Left lung (tissue), 4 donors: ENCODE measurements at regions not wholly inside any gene's neighbourhood (a gene's known extent, or its start where the extent isn't known, plus 50 kb on each side); places are given as distances from the start of the nearest gene placed in this dataset.

Source experiments
- ATAC-seq: fragments of 200-7000 bp; cut with Tn5 transposase; one replicate; pipeline ENCODE4 v1.9.1; 2020; ENCODE audit warnings: moderate library complexity
- DNase-seq, 4 donors: peaks; one replicate each; pipeline ENCODE4 v3.0.0-alpha.2; 2013 to 2020
- H3K27ac ChIP-seq, 2 donors: fragments of 200-600 bp; sonication (generic) in 1 of 2; one replicate each; pipeline versions ENCODE4 v1.5.0 to v1.8.0; 2020 to 2021
- H3K27me3 ChIP-seq, 2 donors: fragments of 200-600 bp; sonication (generic) in 1 of 2; one replicate each; pipeline versions ENCODE4 v1.5.0 to v1.8.0; 2020 to 2021
- H3K36me3 ChIP-seq, 2 donors: fragments of 200-600 bp; sonication (generic) in 1 of 2; one replicate each; pipeline versions ENCODE4 v1.5.0 to v1.8.0; 2020 to 2021
- H3K4me1 ChIP-seq, 2 donors: fragments of 200-600 bp; one replicate each; pipeline ENCODE4 v1.8.0; 2021
- H3K4me3 ChIP-seq, 2 donors: fragments of 200-600 bp; sonication (generic) in 1 of 2; one replicate each; pipeline versions ENCODE4 v1.5.0 to v1.8.0; 2020 to 2021; ENCODE audit warnings: mild to moderate bottlenecking in 1 of 2
- H3K9me3 ChIP-seq, 2 donors: fragments of 200-600 bp; sonication (generic) in 1 of 2; one replicate each; pipeline versions ENCODE4 v1.5.0 to v1.8.0; 2020 to 2021
- CTCF ChIP-seq, 2 donors: fragments of 200-600 bp; sonication (generic) in 1 of 2; IDR thresholded peaks; one replicate each; pipeline versions ENCODE4 v1.5.0 to v1.8.0; 2021; ENCODE audit warnings: antibody characterized with exemption in 2 of 2
- intact Hi-C, 2 donors: fragments of 100-400 bp; cut with DNase I; formaldehyde crosslinking; loops; one replicate each; pipeline versions ENCODE4 v1.11.2 to v1.14.2; 2022
- donor health status: DM: no; HTN: yes; CAD: no.
- donor health status: DM: no; HTN: no; CAD: no.

GRCh38 chr9:115235221-115235620, 117.3 kb upstream of the TNC start:
- Histone ChIP-seq H3K4me3 (no peak overlapping the region), H3K9me3 (no peaks in the 10 kb centered on the region), H3K4me1 (no peaks in the 10 kb centered on the region), H3K27me3 (no peaks in the 10 kb centered on the region), H3K27ac (no peak overlapping the region), H3K36me3 (no peaks in the 10 kb centered on the region)
- intact Hi-C loops = no loop called here
- ATAC-seq = no peak
- TF ChIP-seq CTCF (IDR thresholded peaks at IDR 0.05) = no peak
- no peak for DNase-seq

GRCh38 chr9:115237385-115237998, 119.5 kb upstream of the TNC start:
- Histone ChIP-seq H3K27ac (no peak overlapping the region), H3K27me3 (no peaks in the 10 kb centered on the region), H3K4me1 (no peaks in the 10 kb centered on the region), H3K9me3 (no peaks in the 10 kb centered on the region), H3K36me3 (no peaks in the 10 kb centered on the region), H3K4me3 (no peak overlapping the region)
- DNase-seq (peak in 1 of 4 donors; percentile 51), ATAC-seq (peak; percentile 13)
- intact Hi-C loops = no loop called here
- no peak for TF ChIP-seq CTCF (IDR thresholded peaks at IDR 0.05)

DNA sequence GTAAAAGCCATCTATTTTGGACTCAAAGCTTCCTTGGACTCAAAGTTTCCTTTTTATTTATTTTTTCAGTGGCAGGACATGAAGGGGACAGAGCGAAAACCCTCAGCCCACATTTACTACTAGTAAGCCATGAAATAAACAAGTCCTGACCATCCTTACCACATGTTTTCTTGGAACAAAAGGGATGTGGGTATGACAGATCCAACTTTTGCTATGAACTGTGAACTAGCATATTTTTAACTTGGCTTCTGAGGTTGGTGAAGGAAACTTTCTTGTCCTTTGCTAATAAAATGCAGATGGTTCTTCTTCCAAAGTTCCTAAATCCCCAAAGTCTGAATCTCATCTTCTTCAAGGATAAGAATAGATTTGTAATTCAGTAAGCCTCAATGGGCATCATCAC, 122.7 kb upstream of the TNC start:
- no peaks in the 10 kb centered on the region for H3K36me3 ChIP-seq
- H3K27me3 ChIP-seq = no peaks in the 10 kb centered on the region
- DNase-seq (no peak), ATAC-seq (no peak)
- H3K27ac ChIP-seq = no peak overlapping the region
- H3K9me3 ChIP-seq = no peaks in the 10 kb centered on the region
- no peaks in the 10 kb centered on the region for H3K4me1 ChIP-seq
- H3K4me3 ChIP-seq = no peak overlapping the region
- intact Hi-C loops = no loop called here
- TF ChIP-seq CTCF (IDR thresholded peaks at IDR 0.05) = no peak

DNA sequence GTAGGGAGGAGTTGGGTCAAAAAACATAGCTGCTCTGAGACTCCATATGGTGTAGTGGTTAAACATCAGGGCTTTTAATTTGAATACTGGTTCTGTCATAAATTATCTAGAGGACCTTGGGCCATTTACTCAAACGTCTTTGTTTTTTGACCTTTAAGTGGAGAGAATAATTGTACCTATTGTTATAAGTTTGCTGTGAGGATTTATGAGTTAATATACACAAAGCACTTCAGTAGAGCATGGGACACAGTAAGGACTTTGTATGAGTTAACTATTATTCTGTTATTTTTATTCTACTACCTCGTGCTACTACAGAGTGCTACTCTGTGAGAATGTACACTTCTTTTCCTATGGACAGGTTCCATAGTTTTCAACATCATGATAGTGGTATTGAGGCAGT, 123.7 kb upstream of the TNC start:
- intact Hi-C loops = no loop called here
- Histone ChIP-seq H3K36me3 (no peaks in the 10 kb centered on the region), H3K9me3 (no peaks in the 10 kb centered on the region), H3K27ac (no peak overlapping the region), H3K27me3 (no peaks in the 10 kb centered on the region), H3K4me1 (no peaks in the 10 kb centered on the region), H3K4me3 (no peak overlapping the region)
- no peak for TF ChIP-seq CTCF (IDR thresholded peaks at IDR 0.05)
- no peak for DNase-seq
- ATAC-seq = no peak

GRCh38 chr9:115249488-115249887, 131.5 kb upstream of the TNC start:
- ATAC-seq (no peak), DNase-seq (no peak)
- no peak for TF ChIP-seq CTCF (IDR thresholded peaks at IDR 0.05)
- no peak overlapping the region for H3K27ac ChIP-seq
- H3K9me3 ChIP-seq = peaks cover 0 to 5% of the 10 kb centered on the region in 2 donors
- no peak overlapping the region for H3K4me3 ChIP-seq
- no peaks in the 10 kb centered on the region for H3K4me1 ChIP-seq
- intact Hi-C loops = no loop called here
- H3K27me3 ChIP-seq = no peaks in the 10 kb centered on the region
- no peaks in the 10 kb centered on the region for H3K36me3 ChIP-seq
